ENCODE measurements at regions not wholly inside any gene's neighbourhood (a gene's known extent, or its start where the extent isn't known, plus 50 kb on each side); places are given as distances from the start of the nearest gene placed in this dataset.

- no peak overlapping the region for H3K4me3 ChIP-seq (ENCODE audit: low read depth, low read length)
- H3K4me1 ChIP-seq (ENCODE audit: control insufficient read depth, insufficient read depth, low read length), result no peaks in the 10 kb centered on the region
- H3K9me3 ChIP-seq (ENCODE audit: control insufficient read depth, insufficient read depth, low read length), result no peaks in the 10 kb centered on the region
- no peaks in the 10 kb centered on the region for H3K36me3 ChIP-seq (ENCODE audit: control insufficient read depth, insufficient read depth, low read length)
- no peaks in the 10 kb centered on the region for H3K27me3 ChIP-seq (ENCODE audit: control insufficient read depth, insufficient read depth, low read length)
- H3K9ac ChIP-seq (ENCODE audit: low read depth, low read length), result no peak overlapping the region
- H3K27ac ChIP-seq (ENCODE audit: low read depth, low read length), result no peak overlapping the region
Measured at GRCh38 chr21:16269476-16269875, 539.7 kb downstream of the USP25 start.

- no peaks in the 10 kb centered on the region for H3K9me3 ChIP-seq (ENCODE audit: control insufficient read depth, insufficient read depth, low read length)
- H3K36me3 ChIP-seq (ENCODE audit: control insufficient read depth, insufficient read depth, low read length), result no peaks in the 10 kb centered on the region
- H3K27ac ChIP-seq (ENCODE audit: low read depth, low read length), result peak overlapping the region; percentile 82
- H3K27me3 ChIP-seq (ENCODE audit: control insufficient read depth, insufficient read depth, low read length), result no peaks in the 10 kb centered on the region
- H3K9ac ChIP-seq (ENCODE audit: low read depth, low read length), result no peak overlapping the region
- H3K4me3 ChIP-seq (ENCODE audit: low read depth, low read length), result peak overlapping the region; percentile 12
- peaks cover 35% of the 10 kb centered on the region for H3K4me1 ChIP-seq (ENCODE audit: control insufficient read depth, insufficient read depth, low read length)
Measured at GRCh38 chr21:16279731-16280581, 550.2 kb downstream of the USP25 start.

GRCh38 chr21:16280686-16281091, 550.9 kb downstream of the USP25 start:
- Histone ChIP-seq H3K4me1 (ENCODE audit: control insufficient read depth, insufficient read depth, low read length) (peaks cover 35% of the 10 kb centered on the region), H3K27ac (ENCODE audit: low read depth, low read length) (peak overlapping the region; percentile 82), H3K36me3 (ENCODE audit: control insufficient read depth, insufficient read depth, low read length) (no peaks in the 10 kb centered on the region), H3K9ac (ENCODE audit: low read depth, low read length) (no peak overlapping the region), H3K27me3 (ENCODE audit: control insufficient read depth, insufficient read depth, low read length) (no peaks in the 10 kb centered on the region), H3K4me3 (ENCODE audit: low read depth, low read length) (no peak overlapping the region), H3K9me3 (ENCODE audit: control insufficient read depth, insufficient read depth, low read length) (no peaks in the 10 kb centered on the region)

GRCh38 chr21:16283516-16283915, 553.7 kb downstream of the USP25 start:
- Histone ChIP-seq H3K4me1 (ENCODE audit: control insufficient read depth, insufficient read depth, low read length) (peaks cover 35% of the 10 kb centered on the region), H3K27ac (ENCODE audit: low read depth, low read length) (no peak overlapping the region), H3K9ac (ENCODE audit: low read depth, low read length) (no peak overlapping the region), H3K4me3 (ENCODE audit: low read depth, low read length) (no peak overlapping the region), H3K36me3 (ENCODE audit: control insufficient read depth, insufficient read depth, low read length) (no peaks in the 10 kb centered on the region), H3K9me3 (ENCODE audit: control insufficient read depth, insufficient read depth, low read length) (no peaks in the 10 kb centered on the region), H3K27me3 (ENCODE audit: control insufficient read depth, insufficient read depth, low read length) (no peaks in the 10 kb centered on the region)

GRCh38 chr21:16285605-16286126, 555.9 kb downstream of the USP25 start:
- Histone ChIP-seq H3K4me3 (ENCODE audit: low read depth, low read length) (no peak overlapping the region), H3K9ac (ENCODE audit: low read depth, low read length) (no peak overlapping the region), H3K9me3 (ENCODE audit: control insufficient read depth, insufficient read depth, low read length) (no peaks in the 10 kb centered on the region), H3K27me3 (ENCODE audit: control insufficient read depth, insufficient read depth, low read length) (no peaks in the 10 kb centered on the region), H3K27ac (ENCODE audit: low read depth, low read length) (no peak overlapping the region), H3K36me3 (ENCODE audit: control insufficient read depth, insufficient read depth, low read length) (no peaks in the 10 kb centered on the region), H3K4me1 (ENCODE audit: control insufficient read depth, insufficient read depth, low read length) (peaks cover 20% of the 10 kb centered on the region)

- Histone ChIP-seq H3K4me3 (ENCODE audit: low read depth, low read length) (no peak overlapping the region), H3K4me1 (ENCODE audit: control insufficient read depth, insufficient read depth, low read length) (peaks cover 6% of the 10 kb centered on the region), H3K27ac (ENCODE audit: low read depth, low read length) (no peak overlapping the region), H3K36me3 (ENCODE audit: control insufficient read depth, insufficient read depth, low read length) (no peaks in the 10 kb centered on the region), H3K27me3 (ENCODE audit: control insufficient read depth, insufficient read depth, low read length) (no peaks in the 10 kb centered on the region), H3K9me3 (ENCODE audit: control insufficient read depth, insufficient read depth, low read length) (no peaks in the 10 kb centered on the region), H3K9ac (ENCODE audit: low read depth, low read length) (no peak overlapping the region)
Measured at GRCh38 chr21:16287046-16287445, 557.3 kb downstream of the USP25 start.

- H3K9ac ChIP-seq (ENCODE audit: low read depth, low read length), result no peak overlapping the region
- no peak overlapping the region for H3K27ac ChIP-seq (ENCODE audit: low read depth, low read length)
- no peaks in the 10 kb centered on the region for H3K4me1 ChIP-seq (ENCODE audit: control insufficient read depth, insufficient read depth, low read length)
- no peaks in the 10 kb centered on the region for H3K9me3 ChIP-seq (ENCODE audit: control insufficient read depth, insufficient read depth, low read length)
- no peaks in the 10 kb centered on the region for H3K27me3 ChIP-seq (ENCODE audit: control insufficient read depth, insufficient read depth, low read length)
- no peak overlapping the region for H3K4me3 ChIP-seq (ENCODE audit: low read depth, low read length)
- H3K36me3 ChIP-seq (ENCODE audit: control insufficient read depth, insufficient read depth, low read length), result no peaks in the 10 kb centered on the region
Measured at GRCh38 chr21:16291296-16291695, 561.5 kb downstream of the USP25 start.

- no peaks in the 10 kb centered on the region for H3K27me3 ChIP-seq (ENCODE audit: control insufficient read depth, insufficient read depth, low read length)
- H3K36me3 ChIP-seq (ENCODE audit: control insufficient read depth, insufficient read depth, low read length), result no peaks in the 10 kb centered on the region
- no peak overlapping the region for H3K4me3 ChIP-seq (ENCODE audit: low read depth, low read length)
- no peak overlapping the region for H3K9ac ChIP-seq (ENCODE audit: low read depth, low read length)
- no peaks in the 10 kb centered on the region for H3K4me1 ChIP-seq (ENCODE audit: control insufficient read depth, insufficient read depth, low read length)
- no peaks in the 10 kb centered on the region for H3K9me3 ChIP-seq (ENCODE audit: control insufficient read depth, insufficient read depth, low read length)
- no peak overlapping the region for H3K27ac ChIP-seq (ENCODE audit: low read depth, low read length)
Measured at GRCh38 chr21:16294128-16294527, 564.3 kb downstream of the USP25 start.

- Histone ChIP-seq H3K9me3 (ENCODE audit: control insufficient read depth, insufficient read depth, low read length) (no peaks in the 10 kb centered on the region), H3K9ac (ENCODE audit: low read depth, low read length) (no peak overlapping the region), H3K36me3 (ENCODE audit: control insufficient read depth, insufficient read depth, low read length) (no peaks in the 10 kb centered on the region), H3K4me3 (ENCODE audit: low read depth, low read length) (no peak overlapping the region), H3K27ac (ENCODE audit: low read depth, low read length) (no peak overlapping the region), H3K27me3 (ENCODE audit: control insufficient read depth, insufficient read depth, low read length) (no peaks in the 10 kb centered on the region), H3K4me1 (ENCODE audit: control insufficient read depth, insufficient read depth, low read length) (no peaks in the 10 kb centered on the region)
Measured at GRCh38 chr21:16302851-16303282, 573.1 kb downstream of the USP25 start.

- H3K4me1 ChIP-seq (ENCODE audit: control insufficient read depth, insufficient read depth, low read length), result no peaks in the 10 kb centered on the region
- H3K4me3 ChIP-seq (ENCODE audit: low read depth, low read length), result no peak overlapping the region
- no peak overlapping the region for H3K9ac ChIP-seq (ENCODE audit: low read depth, low read length)
- no peaks in the 10 kb centered on the region for H3K27me3 ChIP-seq (ENCODE audit: control insufficient read depth, insufficient read depth, low read length)
- H3K9me3 ChIP-seq (ENCODE audit: control insufficient read depth, insufficient read depth, low read length), result no peaks in the 10 kb centered on the region
- no peak overlapping the region for H3K27ac ChIP-seq (ENCODE audit: low read depth, low read length)
- no peaks in the 10 kb centered on the region for H3K36me3 ChIP-seq (ENCODE audit: control insufficient read depth, insufficient read depth, low read length)
Measured at GRCh38 chr21:16304174-16305095, 574.7 kb downstream of the USP25 start.

- Histone ChIP-seq H3K9me3 (ENCODE audit: control insufficient read depth, insufficient read depth, low read length) (no peaks in the 10 kb centered on the region), H3K27me3 (ENCODE audit: control insufficient read depth, insufficient read depth, low read length) (no peaks in the 10 kb centered on the region), H3K27ac (ENCODE audit: low read depth, low read length) (peak overlapping the region; percentile 29), H3K9ac (ENCODE audit: low read depth, low read length) (no peak overlapping the region), H3K4me3 (ENCODE audit: low read depth, low read length) (no peak overlapping the region), H3K4me1 (ENCODE audit: control insufficient read depth, insufficient read depth, low read length) (no peaks in the 10 kb centered on the region), H3K36me3 (ENCODE audit: control insufficient read depth, insufficient read depth, low read length) (no peaks in the 10 kb centered on the region)
Measured at GRCh38 chr21:16305686-16306085, 575.9 kb downstream of the USP25 start.
